ENCODE measurements at regions not wholly inside any gene's neighbourhood (a gene's known extent, or its start where the extent isn't known, plus 50 kb on each side); places are given as distances from the start of the nearest gene placed in this dataset.
"Not testable (repeated sequence)": the region's sequence is repeated elsewhere in the genome, so short reads cannot be mapped to it uniquely, and the experiment has no call there.

DNA sequence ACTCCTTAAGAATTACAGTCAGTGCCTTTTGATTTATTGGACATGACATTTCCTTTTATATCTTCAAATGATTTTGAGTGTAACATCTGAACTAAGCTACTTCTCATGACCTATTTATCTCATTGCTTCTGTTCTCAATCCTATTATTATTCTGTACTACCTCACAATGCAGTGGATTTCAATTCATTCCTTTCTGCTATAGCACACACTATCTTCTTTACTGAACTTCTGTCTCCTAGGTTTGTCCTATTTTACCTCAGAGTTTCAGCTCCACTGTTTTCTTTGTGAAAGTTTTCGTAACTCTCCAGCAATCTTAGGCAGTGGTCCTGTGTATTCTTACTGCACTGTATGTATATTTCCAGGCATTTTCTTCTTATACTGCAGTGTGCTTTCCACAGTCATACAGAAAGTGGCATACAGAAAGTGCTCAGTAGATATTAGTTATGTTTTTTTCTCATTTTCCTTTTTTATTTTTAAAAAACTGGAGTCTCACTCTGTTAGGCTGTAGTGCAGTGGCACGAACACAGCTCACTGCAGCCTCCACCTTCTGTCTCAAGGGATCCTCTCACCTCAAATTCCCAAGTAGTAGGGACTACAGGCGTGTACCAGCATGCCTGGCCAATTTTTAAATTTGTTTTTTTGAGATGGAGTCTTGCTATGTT is 368.6 kb upstream of the RGS6 start:
- 59 to 65% (median 61%) methylated on average over 3 of the region's 3 CpGs for WGBS, 5 donors
- peak overlapping the region in 1 of 8 donors; percentile 9 for H3K27ac ChIP-seq
- intact Hi-C loops (cut with DNase I; ENCODE audit: low total_unique reads) = no loop called here

DNA sequence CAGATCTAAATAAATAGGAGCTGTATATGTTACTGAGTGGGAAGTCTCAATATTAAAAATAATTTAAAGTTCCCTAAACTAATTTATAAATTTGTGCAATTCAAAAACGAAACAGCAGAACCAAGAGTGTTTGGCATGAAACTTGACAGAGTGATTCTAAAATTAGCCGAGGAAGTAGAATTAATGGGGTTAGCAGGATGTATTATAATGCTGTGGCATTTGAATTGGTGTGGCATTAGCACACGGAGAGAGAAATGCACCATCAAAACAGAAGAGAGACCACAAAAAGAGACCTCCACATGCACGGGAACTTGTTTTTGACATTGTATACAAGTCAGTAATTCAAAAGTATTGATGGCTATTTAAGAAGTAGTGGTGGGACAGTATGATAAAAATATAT is 366.0 kb upstream of the RGS6 start:
- intact Hi-C loops (cut with DNase I; ENCODE audit: low total_unique reads) = no loop called here

More for the DNA sequence above, 368.6 kb upstream of the RGS6 start:
- no peaks in the 10 kb centered on the region for H3K27me3 ChIP-seq (replicated peaks in 1 of 7)
- no peak for TF ChIP-seq POLR2A (IDR thresholded peaks at IDR 0.05)
- no peak for TF ChIP-seq POLR2AphosphoS5 (IDR thresholded peaks at IDR 0.05)
- TF ChIP-seq, protein P1, sequence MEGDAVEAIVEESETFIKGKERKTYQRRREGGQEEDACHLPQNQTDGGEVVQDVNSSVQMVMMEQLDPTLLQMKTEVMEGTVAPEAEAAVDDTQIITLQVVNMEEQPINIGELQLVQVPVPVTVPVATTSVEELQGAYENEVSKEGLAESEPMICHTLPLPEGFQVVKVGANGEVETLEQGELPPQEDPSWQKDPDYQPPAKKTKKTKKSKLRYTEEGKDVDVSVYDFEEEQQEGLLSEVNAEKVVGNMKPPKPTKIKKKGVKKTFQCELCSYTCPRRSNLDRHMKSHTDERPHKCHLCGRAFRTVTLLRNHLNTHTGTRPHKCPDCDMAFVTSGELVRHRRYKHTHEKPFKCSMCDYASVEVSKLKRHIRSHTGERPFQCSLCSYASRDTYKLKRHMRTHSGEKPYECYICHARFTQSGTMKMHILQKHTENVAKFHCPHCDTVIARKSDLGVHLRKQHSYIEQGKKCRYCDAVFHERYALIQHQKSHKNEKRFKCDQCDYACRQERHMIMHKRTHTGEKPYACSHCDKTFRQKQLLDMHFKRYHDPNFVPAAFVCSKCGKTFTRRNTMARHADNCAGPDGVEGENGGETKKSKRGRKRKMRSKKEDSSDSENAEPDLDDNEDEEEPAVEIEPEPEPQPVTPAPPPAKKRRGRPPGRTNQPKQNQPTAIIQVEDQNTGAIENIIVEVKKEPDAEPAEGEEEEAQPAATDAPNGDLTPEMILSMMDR (IDR thresholded peaks at IDR 0.05 in 8 of 11, conservative IDR thresholded peaks at IDR 0.05 in 3 of 11) = no peak
- H3K9me3 ChIP-seq = no peaks in the 10 kb centered on the region
- no peaks in the 10 kb centered on the region for H3K36me3 ChIP-seq
- no peak overlapping the region for H3K4me3 ChIP-seq
- DNase-seq = no peak
- peaks cover 8 to 53% (median 20%) of the 10 kb centered on the region in 6 donors for H3K4me1 ChIP-seq

DNA sequence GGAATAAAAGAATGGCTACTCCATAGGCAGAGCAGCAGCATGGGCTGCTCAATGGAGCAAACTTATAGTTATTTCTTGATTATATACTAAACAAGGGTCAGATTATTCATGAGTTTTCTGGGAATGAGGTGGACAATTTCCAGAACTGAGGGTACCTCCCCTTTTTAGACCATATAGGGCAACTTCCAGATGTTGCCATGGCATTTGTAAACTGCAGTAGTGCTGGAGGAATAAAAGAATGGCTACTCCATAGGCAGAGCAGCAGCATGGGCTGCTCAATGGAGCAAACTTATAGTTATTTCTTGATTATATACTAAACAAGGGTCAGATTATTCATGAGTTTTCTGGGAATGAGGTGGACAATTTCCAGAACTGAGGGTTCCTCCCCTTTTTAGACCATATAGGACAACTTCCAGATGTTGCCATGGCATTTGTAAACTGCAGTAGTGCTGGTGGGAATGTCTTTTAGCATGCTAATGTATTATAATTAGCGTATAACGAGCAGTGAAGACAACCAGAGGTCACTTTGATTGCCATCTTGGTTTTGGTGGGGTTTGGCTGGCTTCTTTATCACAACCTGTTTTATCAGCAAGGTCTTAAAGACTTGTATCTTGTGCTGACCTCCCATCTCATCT is 364.6 kb upstream of the RGS6 start:
- WGBS, 5 donors = 88 to 100% (median 96%) methylated on average over 2 of the region's 2 CpGs
- peaks cover 8 to 45% (median 20%) of the 10 kb centered on the region in 6 donors for H3K4me1 ChIP-seq
- DNase-seq; H3K27ac ChIP-seq; H3K9me3 ChIP-seq; intact Hi-C loops (cut with DNase I; ENCODE audit: low total_unique reads); H3K27me3 ChIP-seq (replicated peaks in 1 of 7); H3K36me3 ChIP-seq; H3K4me3 ChIP-seq: not testable (repeated sequence)

More for the DNA sequence above, 366.0 kb upstream of the RGS6 start:
- DNase-seq = no peak
- no peaks in the 10 kb centered on the region for H3K36me3 ChIP-seq
- H3K4me3 ChIP-seq = peak overlapping the region in 1 of 8 donors; percentile 21
- H3K9me3 ChIP-seq = no peaks in the 10 kb centered on the region
- H3K4me1 ChIP-seq = peaks cover 8 to 45% (median 20%) of the 10 kb centered on the region in 6 donors
- no peaks in the 10 kb centered on the region for H3K27me3 ChIP-seq (replicated peaks in 1 of 7)
- WGBS, 5 donors = 4 to 9% (median 5%) methylated on average over 4 of the region's 4 CpGs
- H3K27ac ChIP-seq = peak overlapping the region in 5 of 8 donors; percentile 25 to 45 (median 45)
- TF ChIP-seq POLR2A (IDR thresholded peaks at IDR 0.05) (no peak), POLR2AphosphoS5 (IDR thresholded peaks at IDR 0.05) (no peak)
- TF ChIP-seq, protein P1 (IDR thresholded peaks at IDR 0.05 in 8 of 11, conservative IDR thresholded peaks at IDR 0.05 in 3 of 11) = no peak

GRCh38 chr14:71574976-71575375 is 357.3 kb upstream of the RGS6 start:
- H3K4me3 ChIP-seq = no peak overlapping the region
- no peak for DNase-seq
- H3K9me3 ChIP-seq = no peaks in the 10 kb centered on the region
- H3K36me3 ChIP-seq = no peaks in the 10 kb centered on the region
- H3K4me1 ChIP-seq = peaks cover 6 to 36% (median 20%) of the 10 kb centered on the region in 6 donors
- 60 to 86% (median 73%) methylated on average over 2 of the region's 2 CpGs for WGBS, 5 donors
- TF ChIP-seq, protein P1 (IDR thresholded peaks at IDR 0.05 in 8 of 11, conservative IDR thresholded peaks at IDR 0.05 in 3 of 11) = no peak
- peak overlapping the region in 3 of 8 donors; percentile 16 to 27 (median 26) for H3K27ac ChIP-seq
- intact Hi-C loops (cut with DNase I; ENCODE audit: low total_unique reads) = no loop called here
- H3K27me3 ChIP-seq (replicated peaks in 1 of 7) = no peaks in the 10 kb centered on the region
